Activated CD4-positive, alpha-beta memory T cell treated with anti-CD3 and anti-CD28 coated beads for 36 hours (primary cell): ENCODE measurements at regions not wholly inside any gene's neighbourhood (a gene's known extent, or its start where the extent isn't known, plus 50 kb on each side); places are given as distances from the start of the nearest gene placed in this dataset.

Source experiments
- CTCF ChIA-PET: fragments of 350-600 bp; sonication (Branson Sonifier 250); formaldehyde crosslinking; loops from one replicate; lab custom pipeline; 2021; ENCODE audit warnings: antibody characterized with exemption, inconsistent platforms; lab: Charles Lee
- POLR2A ChIA-PET: fragments of 350-600 bp; sonication (Branson Sonifier 250); formaldehyde crosslinking; loops from one replicate; lab custom pipeline; 2021; ENCODE audit warnings: antibody characterized with exemption; lab: Charles Lee
- DNase-seq: peaks from one replicate; pipeline ENCODE4 v3.0.0-alpha.2; 2020
- H3K27ac Mint-ChIP-seq: one replicate; pipeline ENCODE4 v1.8.0; 2021; ENCODE audit warnings: mixed read lengths
- H3K27me3 Mint-ChIP-seq: one replicate; pipeline ENCODE4 v1.8.0; 2021; ENCODE audit warnings: mixed read lengths
- H3K36me3 Mint-ChIP-seq: one replicate; pipeline ENCODE4 v1.8.0; 2021; ENCODE audit warnings: mixed read lengths
- H3K4me1 Mint-ChIP-seq: one replicate; pipeline ENCODE4 v1.8.0; 2021; ENCODE audit warnings: low read depth, mixed read lengths
- H3K4me3 Mint-ChIP-seq: one replicate; pipeline ENCODE4 v1.8.0; 2021; ENCODE audit warnings: mild to moderate bottlenecking, mixed read lengths
- H3K9me3 Mint-ChIP-seq: one replicate; pipeline ENCODE4 v1.8.0; 2021; ENCODE audit warnings: mixed read lengths
- intact Hi-C: fragments of 100-400 bp; cut with micrococcal nuclease; formaldehyde crosslinking; loops from one replicate; pipeline ENCODE4 v1.15.1; 2023

DNA sequence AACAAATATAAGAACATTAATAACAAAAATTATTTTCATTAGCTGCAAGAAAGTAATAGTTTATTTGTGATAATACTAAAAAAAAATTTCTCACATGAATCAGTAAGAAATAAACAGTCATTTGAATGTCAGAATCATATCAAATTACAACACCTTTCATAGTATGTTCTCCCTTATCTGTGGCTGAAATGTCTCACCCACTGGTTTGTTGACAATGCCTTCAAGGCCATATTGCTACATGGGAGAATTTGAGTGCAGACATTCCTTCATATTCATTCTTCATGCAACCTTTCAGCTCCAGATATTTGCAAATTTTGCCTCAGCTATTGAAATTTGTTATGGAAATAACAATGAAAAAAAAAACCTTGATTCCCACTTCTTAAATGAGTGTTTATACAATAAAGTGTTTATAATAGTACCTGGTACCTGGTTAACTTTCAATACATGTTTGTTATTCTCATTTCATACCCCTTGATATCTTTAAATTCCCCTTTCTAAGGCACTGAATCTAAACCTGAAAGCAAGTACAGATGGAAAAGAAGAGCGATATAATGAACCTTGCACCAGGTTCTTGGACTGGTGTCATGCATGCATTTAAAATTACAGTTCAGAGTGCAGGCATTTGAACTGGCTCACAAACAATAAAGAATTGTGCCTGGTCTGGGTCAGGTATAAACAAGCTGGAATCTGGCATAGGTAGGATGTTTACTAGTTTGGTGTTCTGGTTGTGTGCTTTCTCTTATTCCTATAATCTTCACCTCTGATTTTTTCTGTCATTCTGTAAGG is 242.2 kb upstream of the ADGRL2 start:
- no peak for DNase-seq
- intact Hi-C loops: no loop called here
- no peaks in the 10 kb centered on the region for H3K9me3 Mint-ChIP-seq
- CTCF ChIA-PET: no interaction called here
- H3K36me3 Mint-ChIP-seq: no peaks in the 10 kb centered on the region
- H3K27ac Mint-ChIP-seq: no peak overlapping the region
- H3K4me3 Mint-ChIP-seq: no peak overlapping the region
- POLR2A ChIA-PET: no interaction called here
- H3K27me3 Mint-ChIP-seq: no peaks in the 10 kb centered on the region
- no peaks in the 10 kb centered on the region for H3K4me1 Mint-ChIP-seq

DNA sequence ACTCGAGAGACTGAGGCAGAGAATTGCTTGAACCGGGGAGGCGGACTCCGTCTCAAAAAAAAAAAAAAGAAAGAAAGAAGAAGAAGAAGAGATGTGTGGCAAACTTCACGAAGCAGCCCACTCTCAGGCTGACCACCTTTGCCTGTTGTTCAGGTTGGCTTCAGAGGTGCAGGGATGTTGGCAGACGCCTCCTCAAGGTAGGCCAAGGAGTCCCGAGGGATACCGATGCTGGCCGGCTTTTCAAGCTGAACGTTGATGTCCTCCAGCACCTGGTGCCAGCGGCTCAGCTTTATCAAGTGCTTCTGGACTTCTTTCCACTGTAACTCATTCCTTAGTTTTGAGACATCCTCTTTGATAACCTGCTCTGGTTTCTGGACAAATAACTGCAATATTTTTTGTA is 243.8 kb upstream of the ADGRL2 start:
- ChIA-PET CTCF (no interaction called here), POLR2A (no interaction called here)
- no peak for DNase-seq
- H3K27ac Mint-ChIP-seq: no peak overlapping the region
- H3K4me3 Mint-ChIP-seq: no peak overlapping the region
- H3K27me3 Mint-ChIP-seq: no peaks in the 10 kb centered on the region
- H3K36me3 Mint-ChIP-seq: no peaks in the 10 kb centered on the region
- H3K9me3 Mint-ChIP-seq: no peaks in the 10 kb centered on the region
- H3K4me1 Mint-ChIP-seq: no peaks in the 10 kb centered on the region
- intact Hi-C loops: no loop called here

DNA sequence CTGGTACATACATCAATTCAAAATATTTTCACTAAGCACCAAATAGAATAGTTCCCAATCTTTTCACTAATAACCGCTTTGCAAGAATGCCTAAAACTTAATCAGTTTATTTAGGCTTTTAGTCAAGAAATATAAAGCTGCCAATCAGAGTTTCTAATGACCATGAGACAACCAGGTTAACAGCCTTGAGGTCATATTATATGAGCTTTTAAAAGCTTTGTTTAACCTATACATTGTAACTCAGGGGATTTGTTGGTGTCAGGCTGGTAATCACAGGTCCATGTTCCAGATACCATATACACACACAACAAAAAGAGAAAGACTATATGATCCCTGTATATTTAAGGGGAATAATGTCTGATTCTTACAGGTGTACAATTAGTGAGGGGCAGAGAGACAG is 246.2 kb upstream of the ADGRL2 start:
- Mint-ChIP-seq H3K36me3 (no peaks in the 10 kb centered on the region), H3K9me3 (no peaks in the 10 kb centered on the region), H3K27me3 (no peaks in the 10 kb centered on the region), H3K4me3 (no peak overlapping the region), H3K4me1 (no peaks in the 10 kb centered on the region), H3K27ac (no peak overlapping the region)
- no peak for DNase-seq
- POLR2A ChIA-PET: no interaction called here
- CTCF ChIA-PET: no interaction called here
- intact Hi-C loops: no loop called here

DNA sequence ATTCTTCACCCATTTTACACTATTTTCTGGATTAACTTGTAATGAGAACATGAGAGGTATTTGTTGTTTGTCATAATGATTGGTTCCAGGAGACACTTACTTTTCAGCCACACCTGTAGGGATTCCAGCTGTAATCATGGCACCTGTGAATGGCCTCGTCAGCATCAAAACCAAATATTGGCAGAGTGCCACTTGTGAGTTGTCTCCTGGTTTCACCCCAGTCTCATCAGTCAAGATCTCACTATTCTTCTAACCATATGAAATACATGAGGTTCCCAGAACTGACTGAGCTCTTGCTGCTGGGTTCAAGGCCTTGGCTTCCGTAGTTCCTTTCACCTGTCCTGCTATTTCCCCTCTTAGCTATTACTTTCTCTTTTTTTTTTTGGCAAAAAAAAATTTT is 246.6 kb upstream of the ADGRL2 start:
- no peaks in the 10 kb centered on the region for H3K9me3 Mint-ChIP-seq
- ChIA-PET POLR2A (no interaction called here), CTCF (no interaction called here)
- H3K27me3 Mint-ChIP-seq: no peaks in the 10 kb centered on the region
- H3K36me3 Mint-ChIP-seq: no peaks in the 10 kb centered on the region
- peaks cover under 1% of the 10 kb centered on the region for H3K4me1 Mint-ChIP-seq
- H3K4me3 Mint-ChIP-seq: no peak overlapping the region
- no peak overlapping the region for H3K27ac Mint-ChIP-seq
- no peak for DNase-seq
- intact Hi-C loops: no loop called here

DNA sequence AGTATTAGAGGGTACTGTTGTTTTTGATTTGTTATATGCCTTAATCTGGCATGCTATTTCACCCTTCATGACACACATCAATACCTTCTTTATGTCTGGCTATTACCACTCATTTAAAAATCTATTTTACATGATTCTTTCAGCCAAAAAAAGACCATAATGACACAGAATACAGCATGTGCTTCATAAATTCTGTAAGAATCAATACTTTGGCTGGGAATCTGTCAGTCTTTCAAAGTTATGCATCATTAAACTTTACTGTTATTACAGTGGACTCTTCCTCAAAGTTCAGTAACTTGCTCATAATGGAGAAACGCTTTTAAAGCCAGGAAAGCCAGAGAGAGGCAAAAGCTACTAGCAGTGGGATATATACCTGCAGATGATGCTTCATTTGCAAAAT is 247.2 kb upstream of the ADGRL2 start:
- ChIA-PET CTCF (no interaction called here), POLR2A (no interaction called here)
- intact Hi-C loops: no loop called here
- H3K4me3 Mint-ChIP-seq: no peak overlapping the region
- no peaks in the 10 kb centered on the region for H3K27me3 Mint-ChIP-seq
- no peak for DNase-seq
- H3K4me1 Mint-ChIP-seq: peaks cover 3% of the 10 kb centered on the region
- no peak overlapping the region for H3K27ac Mint-ChIP-seq
- H3K36me3 Mint-ChIP-seq: no peaks in the 10 kb centered on the region
- no peaks in the 10 kb centered on the region for H3K9me3 Mint-ChIP-seq

DNA sequence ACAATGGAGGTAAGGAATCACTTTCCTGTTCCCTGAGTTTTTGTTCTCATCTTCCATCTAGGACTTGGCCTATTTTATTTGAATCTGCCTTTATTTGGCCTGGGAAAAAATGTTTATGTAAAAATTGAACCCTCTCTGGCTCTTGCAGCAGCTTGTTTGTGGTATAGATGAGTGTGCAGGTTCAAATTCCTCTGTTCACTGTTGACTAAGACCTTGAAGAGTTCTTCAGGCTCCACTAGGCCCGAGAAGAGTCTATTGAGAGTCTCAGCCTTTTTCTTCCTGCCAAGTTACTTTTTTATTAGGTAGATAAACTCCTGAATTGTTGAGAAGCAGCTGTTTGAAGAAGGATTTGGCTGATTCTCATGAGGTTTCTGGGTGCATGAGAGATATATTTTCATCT is 248.8 kb upstream of the ADGRL2 start:
- Mint-ChIP-seq H3K4me1 (peaks cover 3% of the 10 kb centered on the region), H3K9me3 (no peaks in the 10 kb centered on the region), H3K4me3 (no peak overlapping the region), H3K27me3 (no peaks in the 10 kb centered on the region), H3K27ac (no peak overlapping the region), H3K36me3 (no peaks in the 10 kb centered on the region)
- intact Hi-C loops: no loop called here
- DNase-seq: no peak
- POLR2A ChIA-PET: no interaction called here
- CTCF ChIA-PET: no interaction called here

GRCh38 chr1:81550753-81551152 is 250.0 kb upstream of the ADGRL2 start:
- ChIA-PET POLR2A (no interaction called here), CTCF (no interaction called here)
- H3K27me3 Mint-ChIP-seq: no peaks in the 10 kb centered on the region
- H3K4me1 Mint-ChIP-seq: peaks cover 3% of the 10 kb centered on the region
- no peak overlapping the region for H3K4me3 Mint-ChIP-seq
- intact Hi-C loops: no loop called here
- no peak overlapping the region for H3K27ac Mint-ChIP-seq
- H3K36me3 Mint-ChIP-seq: no peaks in the 10 kb centered on the region
- DNase-seq: no peak
- H3K9me3 Mint-ChIP-seq: no peaks in the 10 kb centered on the region

DNA sequence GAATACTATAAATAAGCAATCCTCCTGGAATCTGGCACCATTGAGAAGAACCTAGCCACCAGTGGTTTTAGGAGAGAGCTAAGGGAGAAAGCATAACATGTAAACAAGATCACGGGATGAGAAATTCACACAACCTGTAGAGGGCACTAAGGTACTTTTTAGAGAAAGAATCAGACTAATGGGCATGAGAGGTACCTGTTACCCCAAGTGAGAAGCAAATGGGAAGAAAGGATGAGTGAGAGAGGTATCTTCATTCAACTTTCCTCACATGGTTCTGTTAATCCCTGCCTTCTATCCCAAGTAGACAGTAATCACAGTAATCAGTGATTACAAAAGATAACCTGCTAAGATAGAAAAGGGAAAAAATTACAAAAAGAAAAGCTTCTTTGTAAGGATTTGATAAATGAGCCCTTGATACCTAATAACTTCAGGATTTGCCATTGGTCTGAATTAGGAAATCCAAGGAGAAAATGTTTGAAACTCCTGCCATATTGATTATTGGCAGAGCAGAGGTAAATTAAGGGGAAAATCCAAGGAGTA is 251.1 kb upstream of the ADGRL2 start:
- no peak overlapping the region for H3K4me3 Mint-ChIP-seq
- peaks cover 3% of the 10 kb centered on the region for H3K4me1 Mint-ChIP-seq
- no peaks in the 10 kb centered on the region for H3K9me3 Mint-ChIP-seq
- POLR2A ChIA-PET: no interaction called here
- CTCF ChIA-PET: no interaction called here
- no peak for DNase-seq
- no peaks in the 10 kb centered on the region for H3K27me3 Mint-ChIP-seq
- H3K36me3 Mint-ChIP-seq: no peaks in the 10 kb centered on the region
- no peak overlapping the region for H3K27ac Mint-ChIP-seq
- intact Hi-C loops: no loop called here

DNA sequence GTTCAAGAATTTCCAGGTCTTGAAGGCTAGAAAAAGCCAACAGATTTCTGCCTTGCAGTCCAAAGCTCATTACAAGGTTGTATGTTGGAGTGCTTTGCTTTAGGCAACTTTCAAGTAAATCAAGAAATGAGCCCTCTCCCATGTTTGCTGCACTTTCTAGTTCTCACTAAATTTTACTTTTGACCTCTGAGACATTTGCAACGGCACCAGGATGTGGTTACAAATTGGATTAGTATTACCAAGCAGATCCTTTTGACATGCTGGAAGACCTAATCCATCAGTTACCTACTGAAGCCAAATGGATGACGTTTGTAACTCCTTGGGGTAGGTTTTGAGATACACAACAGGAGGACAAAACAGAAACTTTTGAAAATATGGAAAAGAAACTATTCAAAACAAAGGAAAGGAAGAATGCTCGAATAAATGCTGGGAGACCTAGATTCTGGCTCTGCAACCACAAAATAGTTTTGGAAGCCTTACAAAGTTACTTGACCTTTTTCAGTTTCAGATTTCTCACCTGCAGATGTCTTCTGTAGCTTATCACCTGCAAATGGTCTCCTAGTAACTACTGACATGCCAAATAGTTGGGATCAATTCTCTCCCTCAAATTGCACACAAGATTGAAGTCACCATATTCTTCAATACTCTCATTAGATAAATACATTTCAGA is 251.7 kb upstream of the ADGRL2 start:
- POLR2A ChIA-PET: no interaction called here
- Mint-ChIP-seq H3K9me3 (no peaks in the 10 kb centered on the region), H3K36me3 (no peaks in the 10 kb centered on the region), H3K27me3 (no peaks in the 10 kb centered on the region), H3K4me3 (no peak overlapping the region), H3K27ac (no peak overlapping the region), H3K4me1 (peaks cover 3% of the 10 kb centered on the region)
- intact Hi-C loops: no loop called here
- CTCF ChIA-PET: no interaction called here
- no peak for DNase-seq

DNA sequence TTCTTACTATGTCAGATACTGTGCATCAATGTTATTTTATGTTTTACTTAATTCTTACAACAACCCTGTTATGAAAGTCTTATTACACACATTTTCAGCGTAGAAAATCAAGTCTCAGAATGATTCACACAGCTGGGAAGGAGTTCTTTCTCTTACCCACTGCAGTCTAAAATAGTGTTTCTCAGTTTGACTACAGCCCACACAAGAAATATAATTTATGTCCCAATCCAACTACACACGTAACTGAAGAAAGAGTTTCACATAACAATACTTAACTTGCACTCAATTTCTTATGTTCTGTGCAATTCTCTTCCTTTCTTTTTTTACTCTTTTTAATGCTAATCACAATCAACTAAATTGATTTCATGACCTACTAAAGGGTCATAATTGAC is 252.8 kb upstream of the ADGRL2 start:
- POLR2A ChIA-PET: no interaction called here
- Mint-ChIP-seq H3K27ac (no peak overlapping the region), H3K4me3 (no peak overlapping the region), H3K36me3 (no peaks in the 10 kb centered on the region), H3K9me3 (no peaks in the 10 kb centered on the region), H3K4me1 (peaks cover 3% of the 10 kb centered on the region), H3K27me3 (no peaks in the 10 kb centered on the region)
- CTCF ChIA-PET: no interaction called here
- DNase-seq: no peak
- intact Hi-C loops: no loop called here

- peaks cover 3% of the 10 kb centered on the region for H3K4me1 Mint-ChIP-seq
- no peaks in the 10 kb centered on the region for H3K27me3 Mint-ChIP-seq
- no peak for DNase-seq
- POLR2A ChIA-PET: no interaction called here
- H3K4me3 Mint-ChIP-seq: no peak overlapping the region
- H3K27ac Mint-ChIP-seq: no peak overlapping the region
- intact Hi-C loops: no loop called here
- H3K9me3 Mint-ChIP-seq: no peaks in the 10 kb centered on the region
- CTCF ChIA-PET: no interaction called here
- no peaks in the 10 kb centered on the region for H3K36me3 Mint-ChIP-seq
Observed at GRCh38 chr1:81547261-81547911, 253.3 kb upstream of the ADGRL2 start.

DNA sequence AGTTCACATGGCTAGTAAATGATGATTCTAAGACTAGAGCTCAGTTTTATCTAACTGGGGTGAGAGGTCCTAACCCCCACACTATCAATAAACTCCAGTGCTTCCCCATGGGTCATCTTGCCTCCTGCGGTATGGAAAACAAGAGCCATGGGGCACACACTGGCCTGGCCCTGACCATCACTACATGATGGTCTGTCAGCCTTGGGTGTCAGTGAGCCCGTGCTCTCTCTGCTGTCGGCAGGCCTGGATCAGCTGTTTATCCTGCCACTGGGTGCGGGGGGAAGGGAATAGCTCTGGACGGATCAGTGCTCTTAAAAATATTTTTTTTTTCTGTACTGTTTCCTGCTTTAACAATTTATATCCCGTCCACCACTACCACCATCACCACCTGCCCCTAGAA is 255.0 kb upstream of the ADGRL2 start:
- ChIA-PET POLR2A (no interaction called here), CTCF (no interaction called here)
- no peaks in the 10 kb centered on the region for H3K27me3 Mint-ChIP-seq
- no peaks in the 10 kb centered on the region for H3K9me3 Mint-ChIP-seq
- peaks cover 3% of the 10 kb centered on the region for H3K4me1 Mint-ChIP-seq
- intact Hi-C loops: no loop called here
- no peaks in the 10 kb centered on the region for H3K36me3 Mint-ChIP-seq
- no peak overlapping the region for H3K4me3 Mint-ChIP-seq
- no peak for DNase-seq
- no peak overlapping the region for H3K27ac Mint-ChIP-seq
